Neutrophil (primary cell): ENCODE measurements at regions not wholly inside any gene's neighbourhood (a gene's known extent, or its start where the extent isn't known, plus 50 kb on each side); places are given as distances from the start of the nearest gene placed in this dataset.

ENCODE experiments used
- H3K27ac ChIP-seq: fragments of 200-600 bp; sonication (generic); 2 replicates; pipeline ENCODE4 v1.5.1; 2016; ENCODE audit warnings: mild to moderate bottlenecking, moderate library complexity
- H3K27me3 ChIP-seq: fragments of 200-600 bp; sonication (generic); 2 replicates; pipeline ENCODE4 v1.6.0; 2016; ENCODE audit warnings: mild to moderate bottlenecking
- H3K36me3 ChIP-seq: fragments of 200-600 bp; sonication (generic); 2 replicates; pipeline ENCODE4 v1.5.1; 2017
- H3K4me1 ChIP-seq, 2 experiments: fragments of 200-600 bp in 1 of 2; sonication (generic) in 1 of 2; 1 replicate in 1 of 2; 2 replicates in 1 of 2; pipeline versions ENCODE4 v1.5.1 to v1.6.1; 2013 to 2016; ENCODE audit warnings: low read depth in 1 of 2, low read length in 1 of 2, mild to moderate bottlenecking in 1 of 2, moderate library complexity in 1 of 2; ENCODE audit not compliant: control insufficient read depth in 1 of 2, insufficient read depth in 1 of 2
- H3K4me3 ChIP-seq, 2 experiments: fragments of 200-600 bp in 1 of 2; sonication (generic) in 1 of 2; 1 replicate in 1 of 2; 2 replicates in 1 of 2; pipeline ENCODE4 v1.5.1; 2013 to 2016; ENCODE audit warnings: low read depth in 1 of 2, low read length in 1 of 2, mild to moderate bottlenecking in 1 of 2, moderate library complexity in 1 of 2
- H3K9me3 ChIP-seq: fragments of 200-600 bp; sonication (generic); 2 replicates; pipeline ENCODE4 v1.5.1; 2016
- CTCF ChIP-seq: fragments of 200-600 bp; sonication (generic); IDR thresholded peaks from 2 replicates; pipeline ENCODE4 v1.5.1; 2016; ENCODE audit warnings: antibody characterized with exemption

GRCh38 chr7:3193379-3194120 lies 107.5 kb upstream of the SDK1 start:
- H3K9me3 ChIP-seq, result no peaks in the 10 kb centered on the region
- no peak for TF ChIP-seq CTCF
- no peaks in the 10 kb centered on the region for H3K27me3 ChIP-seq
- no peak overlapping the region for H3K27ac ChIP-seq
- H3K36me3 ChIP-seq, result no peaks in the 10 kb centered on the region
- H3K4me3 ChIP-seq, result no peak overlapping the region
- peaks cover 5 to 8% of the 10 kb centered on the region in 2 experiments for H3K4me1 ChIP-seq

- Histone ChIP-seq H3K36me3 (no peaks in the 10 kb centered on the region), H3K9me3 (no peaks in the 10 kb centered on the region), H3K27ac (no peak overlapping the region), H3K4me3 (no peak overlapping the region), H3K4me1 (peaks cover 6 to 8% of the 10 kb centered on the region in 2 experiments), H3K27me3 (no peaks in the 10 kb centered on the region)
- no peak for TF ChIP-seq CTCF
Observed at GRCh38 chr7:3194501-3195141, 106.4 kb upstream of the SDK1 start.

GRCh38 chr7:3195160-3195559 lies 105.9 kb upstream of the SDK1 start:
- H3K27ac ChIP-seq, result no peak overlapping the region
- no peak for TF ChIP-seq CTCF
- H3K4me1 ChIP-seq, result peaks cover 6 to 8% of the 10 kb centered on the region in 2 experiments
- no peaks in the 10 kb centered on the region for H3K36me3 ChIP-seq
- H3K27me3 ChIP-seq, result no peaks in the 10 kb centered on the region
- no peaks in the 10 kb centered on the region for H3K9me3 ChIP-seq
- no peak overlapping the region for H3K4me3 ChIP-seq

- TF ChIP-seq CTCF, result no peak
- Histone ChIP-seq H3K36me3 (no peaks in the 10 kb centered on the region), H3K27me3 (no peaks in the 10 kb centered on the region), H3K4me1 (peaks cover 6 to 8% of the 10 kb centered on the region in 2 experiments), H3K27ac (no peak overlapping the region), H3K9me3 (no peaks in the 10 kb centered on the region), H3K4me3 (no peak overlapping the region)
Observed at GRCh38 chr7:3196629-3197400, 104.2 kb upstream of the SDK1 start.

GRCh38 chr7:3197567-3198213 lies 103.4 kb upstream of the SDK1 start:
- no peaks in the 10 kb centered on the region for H3K36me3 ChIP-seq

More at GRCh38 chr7:3197567-3198213, 103.4 kb upstream of the SDK1 start:
- Histone ChIP-seq H3K4me3 (no peak overlapping the region), H3K9me3 (no peaks in the 10 kb centered on the region), H3K27ac (no peak overlapping the region), H3K27me3 (no peaks in the 10 kb centered on the region), H3K4me1 (peaks cover 5 to 6% of the 10 kb centered on the region in 2 experiments)
- TF ChIP-seq CTCF, result no peak
